Neural crest cell (in vitro differentiated cells): ENCODE measurements at regions not wholly inside any gene's neighbourhood (a gene's known extent, or its start where the extent isn't known, plus 50 kb on each side); places are given as distances from the start of the nearest gene placed in this dataset.

ENCODE experiments used
- DNase-seq: peaks from one replicate; pipeline ENCODE4 v3.0.0; 2021; ENCODE audit warnings: low read depth, mixed read lengths, low spot score
- H3K27ac Mint-ChIP-seq: one replicate; pipeline ENCODE4 v1.8.0; 2021; ENCODE audit warnings: mild to moderate bottlenecking, mixed read lengths; ENCODE audit not compliant: unreplicated experiment
- H3K27me3 Mint-ChIP-seq: 2 replicates; pipeline ENCODE4 v1.8.0; 2021; ENCODE audit warnings: low read depth, mild to moderate bottlenecking, mixed read lengths
- H3K36me3 Mint-ChIP-seq: 2 replicates; pipeline ENCODE4 v1.8.0; 2021; ENCODE audit warnings: low read depth, mild to moderate bottlenecking, mixed read lengths
- H3K4me1 Mint-ChIP-seq: 2 replicates; pipeline ENCODE4 v1.8.0; 2021; ENCODE audit warnings: mixed read lengths
- H3K4me3 Mint-ChIP-seq: one replicate; pipeline ENCODE4 v1.8.0; 2021; ENCODE audit warnings: mild to moderate bottlenecking, mixed read lengths
- H3K9me3 Mint-ChIP-seq: 2 replicates; pipeline ENCODE4 v1.8.0; 2021; ENCODE audit warnings: mixed read lengths
- CTCF ChIP-seq: fragments of 200-600 bp; sonication (generic); conservative IDR thresholded peaks from 2 replicates; pipeline ENCODE4 v1.5.0; 2021; ENCODE audit warnings: antibody characterized with exemption, mild to moderate bottlenecking

- TF ChIP-seq CTCF, result no peak
- Mint-ChIP-seq H3K27ac (no peak overlapping the region), H3K4me1 (no peaks in the 10 kb centered on the region), H3K36me3 (peaks cover 32% of the 10 kb centered on the region), H3K4me3 (no peak overlapping the region), H3K9me3 (peaks cover 11% of the 10 kb centered on the region), H3K27me3 (no peaks in the 10 kb centered on the region)
- DNase-seq, result no peak
Observed at GRCh38 chr1:168455764-168456163, 88.0 kb downstream of the XCL2 start.

- H3K27me3 Mint-ChIP-seq, result no peaks in the 10 kb centered on the region
- peaks cover 27% of the 10 kb centered on the region for H3K36me3 Mint-ChIP-seq
- DNase-seq, result no peak
- H3K4me3 Mint-ChIP-seq, result no peak overlapping the region
- H3K4me1 Mint-ChIP-seq, result no peaks in the 10 kb centered on the region
- H3K27ac Mint-ChIP-seq, result no peak overlapping the region
- H3K9me3 Mint-ChIP-seq, result peaks cover 12% of the 10 kb centered on the region
- TF ChIP-seq CTCF, result no peak
Observed at GRCh38 chr1:168454211-168454815, 89.5 kb downstream of the XCL2 start.

GRCh38 chr1:168453056-168453455 is 90.7 kb downstream of the XCL2 start:
- Mint-ChIP-seq H3K4me1 (no peaks in the 10 kb centered on the region), H3K9me3 (peaks cover 12% of the 10 kb centered on the region), H3K4me3 (no peak overlapping the region), H3K27me3 (no peaks in the 10 kb centered on the region), H3K36me3 (peaks cover 20% of the 10 kb centered on the region), H3K27ac (no peak overlapping the region)
- DNase-seq, result no peak
- TF ChIP-seq CTCF, result no peak

- H3K9me3 Mint-ChIP-seq, result peaks cover 12% of the 10 kb centered on the region
- H3K27me3 Mint-ChIP-seq, result no peaks in the 10 kb centered on the region
- H3K36me3 Mint-ChIP-seq, result peaks cover 19% of the 10 kb centered on the region
- H3K27ac Mint-ChIP-seq, result no peak overlapping the region
- no peak for DNase-seq
- TF ChIP-seq CTCF, result peak; percentile 20
- H3K4me1 Mint-ChIP-seq, result no peaks in the 10 kb centered on the region
- no peak overlapping the region for H3K4me3 Mint-ChIP-seq
Observed at GRCh38 chr1:168452329-168452728, 91.5 kb downstream of the XCL2 start.

GRCh38 chr1:168447871-168448270 is 95.9 kb downstream of the XCL2 start:
- no peak overlapping the region for H3K4me3 Mint-ChIP-seq
- no peak for DNase-seq
- H3K36me3 Mint-ChIP-seq, result peaks cover 10% of the 10 kb centered on the region

More at GRCh38 chr1:168447871-168448270, 95.9 kb downstream of the XCL2 start:
- H3K27me3 Mint-ChIP-seq, result no peaks in the 10 kb centered on the region
- H3K27ac Mint-ChIP-seq, result no peak overlapping the region
- H3K9me3 Mint-ChIP-seq, result peaks cover 10% of the 10 kb centered on the region
- no peaks in the 10 kb centered on the region for H3K4me1 Mint-ChIP-seq
- TF ChIP-seq CTCF, result no peak
